ENCODE measurements at regions not wholly inside any gene's neighbourhood (a gene's known extent, or its start where the extent isn't known, plus 50 kb on each side); places are given as distances from the start of the nearest gene placed in this dataset.

DNA sequence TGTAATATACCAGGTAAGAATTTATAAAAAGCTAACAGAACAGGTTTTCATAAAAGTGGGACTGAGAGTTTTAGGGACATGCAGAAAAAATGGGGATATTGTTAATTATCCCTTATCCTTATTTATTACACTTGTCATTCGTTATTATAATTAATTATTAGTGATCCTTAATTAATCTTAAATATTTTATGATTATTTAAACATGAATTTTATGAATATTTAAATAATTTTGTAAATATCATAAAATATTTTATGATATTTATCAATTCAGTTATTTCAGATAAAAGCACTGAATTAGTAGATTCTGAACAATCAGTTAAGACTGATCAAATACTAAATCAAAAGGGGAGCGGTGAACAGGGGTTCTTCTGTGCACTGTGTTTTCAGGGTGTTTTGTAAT, 300.1 kb downstream of the PAX1 start:
- no peak overlapping the region for H3K4me3 ChIP-seq
- no peaks in the 10 kb centered on the region for H3K36me3 ChIP-seq
- H3K27ac ChIP-seq, result no peak overlapping the region
- no peak for TF ChIP-seq CTCF (IDR thresholded peaks at IDR 0.05)
- H3K4me1 ChIP-seq, result no peaks in the 10 kb centered on the region
- no peak for DNase-seq (ENCODE audit: low spot score)
- H3K9me3 ChIP-seq, result no peaks in the 10 kb centered on the region
- H3K27me3 ChIP-seq, result no peaks in the 10 kb centered on the region

GRCh38 chr20:22004946-22005345, 299.5 kb downstream of the PAX1 start:
- Histone ChIP-seq H3K27ac (no peak overlapping the region), H3K9me3 (no peaks in the 10 kb centered on the region), H3K4me3 (no peak overlapping the region), H3K4me1 (no peaks in the 10 kb centered on the region), H3K27me3 (no peaks in the 10 kb centered on the region), H3K36me3 (no peaks in the 10 kb centered on the region)
- no peak for DNase-seq (ENCODE audit: low spot score)
- no peak for TF ChIP-seq CTCF (IDR thresholded peaks at IDR 0.05)

DNA sequence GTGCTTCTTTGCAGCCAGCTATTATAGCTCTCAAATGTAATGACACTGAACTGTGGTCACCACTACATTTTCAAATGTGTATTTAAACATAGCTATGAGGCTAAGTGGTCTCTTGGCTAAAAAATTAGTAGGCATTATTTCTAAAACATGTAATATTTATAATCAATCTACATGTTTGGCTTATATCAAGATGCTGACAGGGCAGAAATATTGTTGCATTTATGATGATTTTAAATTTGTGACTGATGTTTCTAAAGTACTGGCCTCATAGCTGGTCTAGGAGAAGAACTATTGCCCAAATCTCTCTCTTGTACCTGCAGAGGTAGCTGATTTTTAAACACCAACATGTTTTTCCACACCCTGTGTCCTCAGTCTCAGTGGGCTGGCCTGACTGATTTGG, 298.2 kb downstream of the PAX1 start:
- DNase-seq (ENCODE audit: low spot score), result no peak
- Histone ChIP-seq H3K4me3 (no peak overlapping the region), H3K27me3 (no peaks in the 10 kb centered on the region), H3K27ac (no peak overlapping the region), H3K9me3 (peaks cover 0 to under 1% of the 10 kb centered on the region in 2 donors), H3K36me3 (no peaks in the 10 kb centered on the region), H3K4me1 (no peaks in the 10 kb centered on the region)
- TF ChIP-seq CTCF (IDR thresholded peaks at IDR 0.05), result no peak

- H3K4me1 ChIP-seq, result no peaks in the 10 kb centered on the region
- no peak overlapping the region for H3K27ac ChIP-seq
- H3K4me3 ChIP-seq, result no peak overlapping the region
- peaks cover 0 to 5% of the 10 kb centered on the region in 2 donors for H3K9me3 ChIP-seq
- TF ChIP-seq CTCF (IDR thresholded peaks at IDR 0.05), result no peak
- no peaks in the 10 kb centered on the region for H3K36me3 ChIP-seq
- no peak for DNase-seq (ENCODE audit: low spot score)
- no peaks in the 10 kb centered on the region for H3K27me3 ChIP-seq
These were observed 296.4 kb downstream of the PAX1 start for GRCh38 chr20:22001886-22002285.

GRCh38 chr20:21995461-21995860, 290.0 kb downstream of the PAX1 start:
- H3K27ac ChIP-seq, result no peak overlapping the region
- no peaks in the 10 kb centered on the region for H3K36me3 ChIP-seq
- no peak for TF ChIP-seq CTCF (IDR thresholded peaks at IDR 0.05)
- H3K9me3 ChIP-seq, result peaks cover 0 to 5% of the 10 kb centered on the region in 2 donors
- H3K4me3 ChIP-seq, result no peak overlapping the region
- DNase-seq (ENCODE audit: low spot score), result no peak
- no peaks in the 10 kb centered on the region for H3K27me3 ChIP-seq
- no peaks in the 10 kb centered on the region for H3K4me1 ChIP-seq

GRCh38 chr20:21994203-21994602, 288.7 kb downstream of the PAX1 start:
- H3K4me3 ChIP-seq, result no peak overlapping the region
- no peak for DNase-seq (ENCODE audit: low spot score)
- no peak for TF ChIP-seq CTCF (IDR thresholded peaks at IDR 0.05)
- H3K36me3 ChIP-seq, result no peaks in the 10 kb centered on the region
- H3K4me1 ChIP-seq, result no peaks in the 10 kb centered on the region
- H3K9me3 ChIP-seq, result peaks cover 0 to 5% of the 10 kb centered on the region in 2 donors
- no peaks in the 10 kb centered on the region for H3K27me3 ChIP-seq
- H3K27ac ChIP-seq, result no peak overlapping the region
